Amniotic stem cell (primary cell): ENCODE measurements at regions not wholly inside any gene's neighbourhood (a gene's known extent, or its start where the extent isn't known, plus 50 kb on each side); places are given as distances from the start of the nearest gene placed in this dataset.

ENCODE experiments used
- DNase-seq: peaks from one replicate; lab custom pipeline; 2025; lab: John Stamatoyannopoulos, UW

GRCh38 chr10:4483811-4484210, 342.2 kb upstream of the AKR1E2 start:
- DNase-seq = no peak

- no peak for DNase-seq
Observed at GRCh38 chr10:4482659-4483058, 343.3 kb upstream of the AKR1E2 start.

GRCh38 chr10:4481192-4481591, 344.8 kb upstream of the AKR1E2 start:
- no peak for DNase-seq

GRCh38 chr10:4479342-4479741, 346.7 kb upstream of the AKR1E2 start:
- no peak for DNase-seq

- no peak for DNase-seq
Observed at GRCh38 chr10:4477664-4478063, 348.3 kb upstream of the AKR1E2 start.

GRCh38 chr10:4475827-4476490, 350.0 kb upstream of the AKR1E2 start:
- DNase-seq = no peak

GRCh38 chr10:4474829-4475228, 351.2 kb upstream of the AKR1E2 start:
- DNase-seq = no peak

- no peak for DNase-seq
Observed at GRCh38 chr10:4473977-4474376, 352.0 kb upstream of the AKR1E2 start.

- no peak for DNase-seq
Observed at GRCh38 chr10:4472190-4472904, 353.7 kb upstream of the AKR1E2 start.

- DNase-seq = peak; percentile 52
Observed at GRCh38 chr10:4470231-4470835, 355.7 kb upstream of the AKR1E2 start.

- DNase-seq = no peak
Observed at GRCh38 chr10:4467481-4467880, 358.5 kb upstream of the AKR1E2 start.

GRCh38 chr10:4460267-4460666, 365.7 kb upstream of the AKR1E2 start:
- DNase-seq = no peak

GRCh38 chr10:4459531-4459930, 366.5 kb upstream of the AKR1E2 start:
- DNase-seq = no peak

- no peak for DNase-seq
Observed at GRCh38 chr10:4457597-4457996, 368.4 kb upstream of the AKR1E2 start.

GRCh38 chr10:4456776-4457175, 369.2 kb upstream of the AKR1E2 start:
- DNase-seq = no peak

GRCh38 chr10:4456279-4456678, 369.7 kb upstream of the AKR1E2 start:
- DNase-seq = no peak

- no peak for DNase-seq
Observed at GRCh38 chr10:4453950-4454349, 372.1 kb upstream of the AKR1E2 start.

- DNase-seq = no peak
Observed at GRCh38 chr10:4453276-4453675, 372.7 kb upstream of the AKR1E2 start.

- DNase-seq = peak; percentile 11
Observed at GRCh38 chr10:4450981-4451908, 374.8 kb upstream of the AKR1E2 start.

- DNase-seq = no peak
Observed at GRCh38 chr10:4450169-4450568, 375.8 kb upstream of the AKR1E2 start.

GRCh38 chr10:4448030-4448429, 378.0 kb upstream of the AKR1E2 start:
- no peak for DNase-seq

- no peak for DNase-seq
Observed at GRCh38 chr10:4443419-4443818, 382.6 kb upstream of the AKR1E2 start.
